ENCODE measurements at regions not wholly inside any gene's neighbourhood (a gene's known extent, or its start where the extent isn't known, plus 50 kb on each side); places are given as distances from the start of the nearest gene placed in this dataset.

DNA sequence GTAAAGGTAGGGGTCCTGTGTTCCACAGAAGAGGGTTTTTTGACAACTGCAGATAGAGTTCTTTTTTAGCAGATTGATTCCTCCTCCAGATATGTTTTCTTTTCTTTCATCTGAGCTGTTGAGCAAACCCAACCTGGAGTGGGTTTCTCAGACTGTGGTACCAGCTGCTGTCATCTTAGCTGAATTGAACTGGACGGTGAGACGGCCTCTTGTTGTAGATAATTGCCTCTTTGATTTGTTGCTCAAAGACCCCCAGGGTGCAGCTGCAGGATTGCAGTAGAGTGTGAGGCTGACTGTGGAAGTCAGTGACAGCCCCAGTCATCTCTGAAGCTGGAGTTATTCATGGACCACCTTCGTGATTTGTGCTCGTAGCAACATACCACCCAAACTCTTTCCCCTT is 317.7 kb downstream of the AACS start:
- TF ChIP-seq, protein P1, sequence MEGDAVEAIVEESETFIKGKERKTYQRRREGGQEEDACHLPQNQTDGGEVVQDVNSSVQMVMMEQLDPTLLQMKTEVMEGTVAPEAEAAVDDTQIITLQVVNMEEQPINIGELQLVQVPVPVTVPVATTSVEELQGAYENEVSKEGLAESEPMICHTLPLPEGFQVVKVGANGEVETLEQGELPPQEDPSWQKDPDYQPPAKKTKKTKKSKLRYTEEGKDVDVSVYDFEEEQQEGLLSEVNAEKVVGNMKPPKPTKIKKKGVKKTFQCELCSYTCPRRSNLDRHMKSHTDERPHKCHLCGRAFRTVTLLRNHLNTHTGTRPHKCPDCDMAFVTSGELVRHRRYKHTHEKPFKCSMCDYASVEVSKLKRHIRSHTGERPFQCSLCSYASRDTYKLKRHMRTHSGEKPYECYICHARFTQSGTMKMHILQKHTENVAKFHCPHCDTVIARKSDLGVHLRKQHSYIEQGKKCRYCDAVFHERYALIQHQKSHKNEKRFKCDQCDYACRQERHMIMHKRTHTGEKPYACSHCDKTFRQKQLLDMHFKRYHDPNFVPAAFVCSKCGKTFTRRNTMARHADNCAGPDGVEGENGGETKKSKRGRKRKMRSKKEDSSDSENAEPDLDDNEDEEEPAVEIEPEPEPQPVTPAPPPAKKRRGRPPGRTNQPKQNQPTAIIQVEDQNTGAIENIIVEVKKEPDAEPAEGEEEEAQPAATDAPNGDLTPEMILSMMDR (IDR thresholded peaks at IDR 0.05), result no peak
- TF ChIP-seq, protein P2, sequence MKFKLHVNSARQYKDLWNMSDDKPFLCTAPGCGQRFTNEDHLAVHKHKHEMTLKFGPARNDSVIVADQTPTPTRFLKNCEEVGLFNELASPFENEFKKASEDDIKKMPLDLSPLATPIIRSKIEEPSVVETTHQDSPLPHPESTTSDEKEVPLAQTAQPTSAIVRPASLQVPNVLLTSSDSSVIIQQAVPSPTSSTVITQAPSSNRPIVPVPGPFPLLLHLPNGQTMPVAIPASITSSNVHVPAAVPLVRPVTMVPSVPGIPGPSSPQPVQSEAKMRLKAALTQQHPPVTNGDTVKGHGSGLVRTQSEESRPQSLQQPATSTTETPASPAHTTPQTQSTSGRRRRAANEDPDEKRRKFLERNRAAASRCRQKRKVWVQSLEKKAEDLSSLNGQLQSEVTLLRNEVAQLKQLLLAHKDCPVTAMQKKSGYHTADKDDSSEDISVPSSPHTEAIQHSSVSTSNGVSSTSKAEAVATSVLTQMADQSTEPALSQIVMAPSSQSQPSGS (CRISPR knock-in tag; IDR thresholded peaks at IDR 0.05; ENCODE audit: borderline replicate concordance, low read depth), result no peak
- no peak for TF ChIP-seq ZNF423 (CRISPR knock-in tag; IDR thresholded peaks at IDR 0.05)
- TF ChIP-seq, protein P3, sequence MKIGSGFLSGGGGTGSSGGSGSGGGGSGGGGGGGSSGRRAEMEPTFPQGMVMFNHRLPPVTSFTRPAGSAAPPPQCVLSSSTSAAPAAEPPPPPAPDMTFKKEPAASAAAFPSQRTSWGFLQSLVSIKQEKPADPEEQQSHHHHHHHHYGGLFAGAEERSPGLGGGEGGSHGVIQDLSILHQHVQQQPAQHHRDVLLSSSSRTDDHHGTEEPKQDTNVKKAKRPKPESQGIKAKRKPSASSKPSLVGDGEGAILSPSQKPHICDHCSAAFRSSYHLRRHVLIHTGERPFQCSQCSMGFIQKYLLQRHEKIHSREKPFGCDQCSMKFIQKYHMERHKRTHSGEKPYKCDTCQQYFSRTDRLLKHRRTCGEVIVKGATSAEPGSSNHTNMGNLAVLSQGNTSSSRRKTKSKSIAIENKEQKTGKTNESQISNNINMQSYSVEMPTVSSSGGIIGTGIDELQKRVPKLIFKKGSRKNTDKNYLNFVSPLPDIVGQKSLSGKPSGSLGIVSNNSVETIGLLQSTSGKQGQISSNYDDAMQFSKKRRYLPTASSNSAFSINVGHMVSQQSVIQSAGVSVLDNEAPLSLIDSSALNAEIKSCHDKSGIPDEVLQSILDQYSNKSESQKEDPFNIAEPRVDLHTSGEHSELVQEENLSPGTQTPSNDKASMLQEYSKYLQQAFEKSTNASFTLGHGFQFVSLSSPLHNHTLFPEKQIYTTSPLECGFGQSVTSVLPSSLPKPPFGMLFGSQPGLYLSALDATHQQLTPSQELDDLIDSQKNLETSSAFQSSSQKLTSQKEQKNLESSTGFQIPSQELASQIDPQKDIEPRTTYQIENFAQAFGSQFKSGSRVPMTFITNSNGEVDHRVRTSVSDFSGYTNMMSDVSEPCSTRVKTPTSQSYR (CRISPR knock-in tag; IDR thresholded peaks at IDR 0.05), result no peak
- TF ChIP-seq, protein P4, sequence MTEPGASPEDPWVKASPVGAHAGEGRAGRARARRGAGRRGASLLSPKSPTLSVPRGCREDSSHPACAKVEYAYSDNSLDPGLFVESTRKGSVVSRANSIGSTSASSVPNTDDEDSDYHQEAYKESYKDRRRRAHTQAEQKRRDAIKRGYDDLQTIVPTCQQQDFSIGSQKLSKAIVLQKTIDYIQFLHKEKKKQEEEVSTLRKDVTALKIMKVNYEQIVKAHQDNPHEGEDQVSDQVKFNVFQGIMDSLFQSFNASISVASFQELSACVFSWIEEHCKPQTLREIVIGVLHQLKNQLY (CRISPR knock-in tag; IDR thresholded peaks at IDR 0.05), result no peak
